Activated B cell treated with CpG ODN at 0.5 μM for 24 hours (primary cell): ENCODE measurements at regions not wholly inside any gene's neighbourhood (a gene's known extent, or its start where the extent isn't known, plus 50 kb on each side); places are given as distances from the start of the nearest gene placed in this dataset.

Experiments used
- ATAC-seq: fragments of 200-7000 bp; cut with Tn5 transposase; one replicate; pipeline ENCODE4 v1.10.0; 2021; ENCODE audit warnings: low read depth, mild to moderate bottlenecking, moderate library complexity
- CTCF ChIA-PET: fragments of 350-600 bp; sonication (Branson Sonifier 250); formaldehyde crosslinking; loops from one replicate; lab custom pipeline; 2021; ENCODE audit warnings: antibody characterized with exemption; lab: Charles Lee
- POLR2A ChIA-PET: fragments of 350-600 bp; sonication (Branson Sonifier 250); formaldehyde crosslinking; loops from one replicate; lab custom pipeline; 2021; ENCODE audit warnings: antibody characterized with exemption; lab: Charles Lee
- DNase-seq: peaks from one replicate; pipeline ENCODE4 v3.0.0; 2022
- H3K27ac Mint-ChIP-seq: one replicate; pipeline ENCODE4 v1.8.0; 2020; ENCODE audit warnings: mixed read lengths
- H3K27me3 Mint-ChIP-seq: one replicate; pipeline ENCODE4 v1.8.0; 2021; ENCODE audit warnings: mixed read lengths
- H3K36me3 Mint-ChIP-seq: one replicate; pipeline ENCODE4 v1.8.0; 2021; ENCODE audit warnings: low read depth, mixed read lengths
- H3K4me1 Mint-ChIP-seq: one replicate; pipeline ENCODE4 v1.8.0; 2021; ENCODE audit warnings: mixed read lengths
- H3K4me3 Mint-ChIP-seq: one replicate; pipeline ENCODE4 v1.8.0; 2020; ENCODE audit warnings: mild to moderate bottlenecking, mixed read lengths
- H3K9me3 Mint-ChIP-seq: one replicate; pipeline ENCODE4 v1.8.0; 2020; ENCODE audit warnings: mixed read lengths
- CTCF ChIP-seq: fragments of 200-600 bp; IDR thresholded peaks from one replicate; pipeline ENCODE4 v1.8.0; 2022; ENCODE audit warnings: antibody characterized with exemption, mild to moderate bottlenecking
- intact Hi-C: fragments of 100-400 bp; cut with micrococcal nuclease; formaldehyde crosslinking; loops from one replicate; pipeline ENCODE4 v1.15.1; 2024

DNA sequence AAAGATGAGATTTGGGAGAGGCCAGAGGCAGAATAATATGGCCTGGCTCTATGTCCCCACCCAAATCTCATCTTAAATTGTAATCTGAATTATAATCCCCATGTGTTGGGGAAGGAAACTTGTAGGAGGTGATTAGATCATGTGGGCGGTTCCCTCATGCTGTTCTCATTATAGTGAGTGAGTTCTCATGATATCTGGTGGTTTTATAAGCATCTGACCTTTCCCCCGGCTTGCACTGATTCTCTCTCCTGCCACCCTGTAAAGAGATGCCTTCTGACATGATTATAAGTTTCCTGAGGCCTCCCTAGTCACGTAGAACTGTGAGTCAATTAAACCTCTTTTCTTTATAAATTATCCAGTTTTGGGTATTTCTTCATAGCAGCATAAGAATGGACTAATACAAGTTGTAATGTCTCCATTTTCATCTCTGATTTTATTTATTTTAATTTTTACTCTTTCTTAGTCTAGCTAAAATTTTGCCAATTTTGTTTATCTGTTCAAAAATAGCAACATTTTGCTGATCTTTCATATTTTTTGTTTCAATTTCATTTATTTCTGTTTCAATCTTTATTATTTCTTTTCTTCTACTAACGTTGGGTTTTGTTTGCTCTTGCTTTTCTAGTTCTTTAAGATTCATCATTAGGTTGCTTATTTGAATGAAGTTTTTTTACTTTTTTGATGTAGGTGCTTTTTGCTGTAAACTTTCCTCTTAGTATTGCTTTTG lies 67.0 kb upstream of the ZRANB2 start:
- ATAC-seq (no peak), DNase-seq (no peak)
- H3K36me3 Mint-ChIP-seq: no peaks in the 10 kb centered on the region
- no peak overlapping the region for H3K4me3 Mint-ChIP-seq
- intact Hi-C loops: no loop called here
- no peak for TF ChIP-seq CTCF
- H3K9me3 Mint-ChIP-seq: peaks cover 11% of the 10 kb centered on the region
- H3K27ac Mint-ChIP-seq: no peak overlapping the region
- ChIA-PET CTCF (no interaction called here), POLR2A (no interaction called here)
- H3K4me1 Mint-ChIP-seq: no peaks in the 10 kb centered on the region
- no peaks in the 10 kb centered on the region for H3K27me3 Mint-ChIP-seq

- TF ChIP-seq CTCF: no peak
- intact Hi-C loops: no loop called here
- no peak for DNase-seq
- Mint-ChIP-seq H3K27ac (no peak overlapping the region), H3K27me3 (no peaks in the 10 kb centered on the region), H3K9me3 (peaks cover 38% of the 10 kb centered on the region), H3K4me3 (no peak overlapping the region), H3K36me3 (peaks cover 4% of the 10 kb centered on the region), H3K4me1 (no peaks in the 10 kb centered on the region)
- no peak for ATAC-seq
- ChIA-PET CTCF (no interaction called here), POLR2A (no interaction called here)
Observed at GRCh38 chr1:71135571-71135970, 54.7 kb upstream of the ZRANB2 start.
